ENCODE measurements at regions not wholly inside any gene's neighbourhood (a gene's known extent, or its start where the extent isn't known, plus 50 kb on each side); places are given as distances from the start of the nearest gene placed in this dataset.
"Not testable (repeated sequence)": the region's sequence is repeated elsewhere in the genome, so short reads cannot be mapped to it uniquely, and the experiment has no call there.

DNA sequence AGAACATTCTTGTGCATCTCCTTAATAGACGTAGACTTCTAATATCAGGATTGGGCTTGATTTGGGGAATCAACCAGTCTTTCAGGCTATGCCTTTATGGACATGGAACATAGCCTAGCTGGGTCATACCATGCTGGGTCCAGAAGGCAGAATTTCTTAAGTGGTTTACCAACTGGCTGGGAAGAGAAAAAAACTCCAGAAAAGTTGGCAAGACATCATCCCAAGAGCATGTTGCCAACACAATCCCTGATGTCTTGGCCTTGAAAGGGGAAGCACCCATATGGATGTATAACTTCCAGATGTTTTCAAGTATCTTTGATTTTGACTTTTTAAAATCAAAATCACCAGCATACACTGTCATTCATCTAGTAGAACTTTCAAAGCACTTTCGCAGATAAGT is 138.0 kb upstream of the FGF13 start:
- Mint-ChIP-seq H3K4me1 (no peaks in the 10 kb centered on the region), H3K36me3 (ENCODE audit: low read depth) (no peaks in the 10 kb centered on the region), H3K27me3 (no peaks in the 10 kb centered on the region), H3K27ac (no peak overlapping the region), H3K4me3 (no peak overlapping the region), H3K9me3 (no peaks in the 10 kb centered on the region)
- DNase-seq, result no peak
- ChIA-PET CTCF (no interaction called here), POLR2A (no interaction called here)

DNA sequence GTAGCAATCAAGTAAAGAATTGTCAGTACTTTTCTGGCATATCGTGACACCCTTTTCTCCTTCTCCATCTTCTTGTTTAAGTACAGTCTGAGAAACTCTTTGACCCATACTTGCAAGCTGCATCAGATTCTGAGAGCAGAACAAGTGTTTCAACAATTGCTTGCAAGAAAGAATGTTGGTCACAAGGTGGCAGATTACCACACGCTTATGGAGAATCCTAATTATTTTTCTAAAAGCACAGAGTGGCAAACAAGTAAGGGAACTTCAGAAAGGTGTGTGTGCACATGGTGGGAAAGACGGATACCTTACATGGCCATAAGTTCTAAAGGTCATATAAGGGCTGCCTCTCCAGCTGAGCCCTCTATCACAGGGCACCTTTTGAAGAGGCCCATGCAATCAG is 136.4 kb upstream of the FGF13 start:
- H3K4me3 Mint-ChIP-seq, result no peak overlapping the region
- H3K4me1 Mint-ChIP-seq, result no peaks in the 10 kb centered on the region
- no peaks in the 10 kb centered on the region for H3K27me3 Mint-ChIP-seq
- no peaks in the 10 kb centered on the region for H3K9me3 Mint-ChIP-seq
- no peaks in the 10 kb centered on the region for H3K36me3 Mint-ChIP-seq (ENCODE audit: low read depth)
- no peak for DNase-seq
- CTCF ChIA-PET, result no interaction called here
- H3K27ac Mint-ChIP-seq, result no peak overlapping the region
- POLR2A ChIA-PET, result no interaction called here

DNA sequence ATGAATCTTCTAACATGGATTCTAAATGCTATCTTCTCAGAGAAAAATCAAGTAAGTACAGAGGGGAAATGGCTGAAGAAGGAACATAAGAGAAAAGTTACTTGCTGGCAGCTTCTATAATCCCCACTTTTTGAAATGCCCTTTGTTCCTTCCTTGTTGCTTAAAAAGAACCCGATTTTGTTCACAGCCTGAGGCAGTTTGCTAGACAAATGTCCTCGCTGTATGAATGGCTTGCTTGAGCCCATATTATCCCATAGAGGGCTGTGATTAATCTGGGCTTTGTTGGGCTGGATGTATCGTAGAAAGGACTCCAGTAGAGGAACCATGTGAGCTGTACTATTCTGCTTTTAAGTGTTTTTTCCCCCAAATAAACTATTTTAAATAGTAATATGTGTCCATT is 134.3 kb upstream of the FGF13 start:
- Mint-ChIP-seq H3K9me3 (no peaks in the 10 kb centered on the region), H3K36me3 (ENCODE audit: low read depth) (no peaks in the 10 kb centered on the region), H3K27me3 (no peaks in the 10 kb centered on the region), H3K4me3 (no peak overlapping the region), H3K27ac (no peak overlapping the region), H3K4me1 (no peaks in the 10 kb centered on the region)
- CTCF ChIA-PET, result no interaction called here
- POLR2A ChIA-PET, result no interaction called here
- DNase-seq, result no peak

DNA sequence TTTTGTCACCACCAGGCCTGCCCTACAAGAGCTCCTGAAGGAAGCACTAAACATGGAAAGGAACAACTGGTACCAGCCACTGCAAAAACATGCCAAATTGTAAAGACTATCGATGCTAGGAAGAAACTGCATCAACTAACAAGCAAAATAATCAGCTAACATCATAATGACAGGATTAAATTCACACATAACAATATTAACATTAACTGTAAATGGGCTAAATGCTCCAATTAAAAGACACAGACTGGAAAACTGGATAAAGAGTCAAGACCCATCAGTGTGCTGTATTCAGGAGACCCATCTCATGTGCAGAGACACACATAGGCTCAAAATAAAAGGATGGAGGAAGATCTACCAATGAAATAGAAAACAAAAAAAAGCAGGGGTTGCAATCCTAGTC is 95.9 kb upstream of the FGF13 start:
- H3K36me3 Mint-ChIP-seq (ENCODE audit: low read depth); H3K9me3 Mint-ChIP-seq; H3K27me3 Mint-ChIP-seq; CTCF ChIA-PET; H3K4me1 Mint-ChIP-seq; POLR2A ChIA-PET; H3K4me3 Mint-ChIP-seq; DNase-seq; H3K27ac Mint-ChIP-seq: not testable (repeated sequence)

DNA sequence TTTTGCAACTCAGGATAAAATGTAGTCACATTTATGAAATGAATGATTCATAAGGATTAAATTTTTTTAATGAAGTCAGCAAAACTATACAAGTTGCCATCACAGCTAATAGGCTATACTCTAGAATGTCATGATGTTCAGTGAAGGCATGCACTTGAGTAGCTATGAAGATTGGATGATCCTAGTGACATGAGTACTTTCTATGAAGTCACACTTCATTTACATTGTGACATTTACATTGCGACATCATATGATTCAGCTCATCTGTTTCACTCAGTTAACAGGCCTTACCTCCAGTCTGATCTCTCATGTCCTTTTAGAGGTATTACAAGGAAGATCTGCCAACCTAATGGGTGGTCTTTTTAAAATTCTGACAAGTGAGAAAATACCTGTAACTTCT is 82.7 kb upstream of the FGF13 start:
- no peaks in the 10 kb centered on the region for H3K9me3 Mint-ChIP-seq
- ChIA-PET CTCF (no interaction called here), POLR2A (no interaction called here)
- H3K27me3 Mint-ChIP-seq, result no peaks in the 10 kb centered on the region
- H3K4me1 Mint-ChIP-seq, result no peaks in the 10 kb centered on the region
- no peak overlapping the region for H3K27ac Mint-ChIP-seq
- H3K4me3 Mint-ChIP-seq, result no peak overlapping the region
- H3K36me3 Mint-ChIP-seq (ENCODE audit: low read depth), result no peaks in the 10 kb centered on the region
- no peak for DNase-seq

DNA sequence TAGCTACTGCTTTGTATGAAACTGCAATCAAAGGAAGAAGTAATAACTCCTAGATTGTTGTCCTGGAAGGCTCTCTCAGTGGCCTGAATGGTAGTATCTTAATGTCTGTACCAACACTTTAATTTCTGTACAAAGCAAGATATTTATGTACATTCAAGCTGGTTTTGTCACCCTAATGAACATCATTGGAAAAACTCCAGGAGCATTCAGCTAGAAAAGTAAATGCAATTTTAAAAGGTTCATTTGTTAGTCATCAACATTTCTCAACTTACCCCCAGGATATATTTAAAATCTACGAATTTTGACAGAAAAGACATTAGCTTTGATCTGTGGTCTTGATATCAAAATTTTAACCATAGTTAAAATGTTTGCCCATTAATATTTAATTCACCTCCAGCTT is 80.0 kb upstream of the FGF13 start:
- no peaks in the 10 kb centered on the region for H3K27me3 Mint-ChIP-seq

DNA sequence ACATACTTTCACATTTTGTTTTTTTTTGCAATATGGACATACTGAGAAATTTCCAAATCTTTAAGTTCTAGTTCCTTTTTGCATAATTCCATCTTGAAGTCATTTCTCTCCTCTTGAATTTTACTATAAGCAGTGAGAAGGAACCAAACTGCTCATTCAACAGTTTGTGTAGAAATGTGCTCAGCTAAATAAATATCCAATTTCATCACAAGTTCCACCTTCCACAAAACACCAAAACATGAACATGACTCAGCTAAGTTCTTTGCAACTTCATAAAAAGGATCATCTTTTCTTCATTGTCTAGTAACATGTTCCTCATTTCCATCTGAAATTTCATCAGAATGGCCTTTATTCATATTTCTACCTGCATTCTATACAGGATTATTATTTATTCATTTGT is 77.3 kb upstream of the FGF13 start:
- Mint-ChIP-seq H3K27ac (no peak overlapping the region), H3K9me3 (no peaks in the 10 kb centered on the region), H3K4me1 (no peaks in the 10 kb centered on the region), H3K27me3 (no peaks in the 10 kb centered on the region), H3K4me3 (no peak overlapping the region), H3K36me3 (ENCODE audit: low read depth) (no peaks in the 10 kb centered on the region)
- ChIA-PET POLR2A (no interaction called here), CTCF (interaction anchor here (0.6 kb wide), 1 partner anchor 1331 kb away, joined by 5 read pairs; no protein-coding TSS in a partner anchor)
- DNase-seq, result no peak

More for the DNA sequence above, 80.0 kb upstream of the FGF13 start:
- Mint-ChIP-seq H3K4me1 (no peaks in the 10 kb centered on the region), H3K4me3 (no peak overlapping the region), H3K9me3 (no peaks in the 10 kb centered on the region), H3K27ac (no peak overlapping the region), H3K36me3 (ENCODE audit: low read depth) (no peaks in the 10 kb centered on the region)
- POLR2A ChIA-PET, result no interaction called here
- no peak for DNase-seq
- CTCF ChIA-PET, result no interaction called here

DNA sequence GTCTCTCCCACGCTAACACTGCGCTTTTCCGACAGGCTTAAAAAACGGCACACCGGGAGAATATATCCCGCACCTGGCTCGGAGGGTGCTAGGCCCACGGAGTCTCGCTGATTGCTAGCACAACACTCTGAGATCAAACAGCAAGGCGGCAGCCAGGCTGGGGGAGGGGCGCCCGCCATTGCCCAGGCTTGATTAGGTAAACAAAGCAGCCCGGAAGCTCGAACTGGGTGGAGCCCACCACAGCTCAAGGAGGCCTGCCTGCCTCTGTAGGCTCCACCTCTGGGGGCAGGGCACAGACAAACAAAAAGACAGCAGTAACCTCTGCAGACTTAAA is 67.0 kb upstream of the FGF13 start:
- H3K9me3 Mint-ChIP-seq; H3K36me3 Mint-ChIP-seq (ENCODE audit: low read depth); H3K4me1 Mint-ChIP-seq; H3K27ac Mint-ChIP-seq; H3K4me3 Mint-ChIP-seq; H3K27me3 Mint-ChIP-seq; DNase-seq; CTCF ChIA-PET: not testable (repeated sequence)
- POLR2A ChIA-PET, result interaction anchor here (0.6 kb wide), 1 partner anchor 32 kb away, joined by 3 read pairs; no protein-coding TSS in a partner anchor

DNA sequence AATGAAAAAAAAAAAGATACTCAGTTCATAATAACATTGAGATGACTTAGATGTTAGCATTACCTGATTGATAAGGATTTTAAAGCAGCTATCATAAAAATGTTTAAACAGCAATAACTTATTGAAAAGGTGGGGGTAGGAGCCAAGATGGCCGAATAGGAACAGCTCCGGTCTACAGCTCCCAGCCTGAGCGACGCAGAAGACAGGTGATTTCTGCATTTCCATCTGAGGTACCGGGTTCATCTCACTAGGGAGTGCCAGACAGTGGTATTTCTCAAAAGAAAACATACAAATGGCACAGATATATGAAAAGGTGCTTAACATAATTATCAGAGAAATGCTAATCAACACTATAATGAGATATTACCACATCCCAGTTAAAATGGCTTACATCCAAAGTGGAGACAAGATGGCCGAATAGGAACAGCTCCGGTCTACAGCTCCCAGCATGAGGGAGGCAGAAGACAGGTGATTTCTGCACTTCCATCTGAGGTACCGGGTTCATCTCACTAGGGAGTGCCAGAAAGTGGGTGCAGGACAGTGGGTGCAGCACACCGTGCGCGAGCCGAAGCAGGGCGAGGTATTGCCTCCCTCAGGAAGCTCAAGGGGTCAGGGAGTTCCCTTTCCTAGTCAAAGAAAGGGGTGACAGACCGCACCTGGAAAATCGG is 66.5 kb upstream of the FGF13 start:
- H3K27me3 Mint-ChIP-seq; POLR2A ChIA-PET; H3K4me1 Mint-ChIP-seq; H3K27ac Mint-ChIP-seq; DNase-seq; CTCF ChIA-PET; H3K4me3 Mint-ChIP-seq; H3K36me3 Mint-ChIP-seq (ENCODE audit: low read depth); H3K9me3 Mint-ChIP-seq: not testable (repeated sequence)

DNA sequence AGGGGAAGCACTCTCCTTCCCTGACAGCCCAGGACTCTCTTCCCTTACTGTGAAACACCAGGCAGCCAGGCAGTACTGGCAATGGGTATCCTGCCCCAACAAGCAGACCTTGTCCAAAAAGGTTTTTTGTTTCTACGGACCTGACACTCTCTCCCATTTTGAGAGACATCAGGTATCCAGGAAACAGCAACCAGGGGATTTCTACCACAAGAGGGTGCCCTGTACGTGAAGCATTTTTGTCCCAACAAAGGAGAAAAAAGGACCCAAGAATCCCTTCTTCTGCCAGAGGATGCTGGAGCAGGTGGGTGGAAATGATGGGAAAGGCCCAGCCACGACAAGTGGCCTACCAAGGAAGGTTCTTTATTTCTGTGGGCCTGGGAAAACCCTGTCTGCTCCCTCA is 65.7 kb upstream of the FGF13 start:
- H3K4me3 Mint-ChIP-seq, result no peak overlapping the region
- H3K4me1 Mint-ChIP-seq, result no peaks in the 10 kb centered on the region

DNA sequence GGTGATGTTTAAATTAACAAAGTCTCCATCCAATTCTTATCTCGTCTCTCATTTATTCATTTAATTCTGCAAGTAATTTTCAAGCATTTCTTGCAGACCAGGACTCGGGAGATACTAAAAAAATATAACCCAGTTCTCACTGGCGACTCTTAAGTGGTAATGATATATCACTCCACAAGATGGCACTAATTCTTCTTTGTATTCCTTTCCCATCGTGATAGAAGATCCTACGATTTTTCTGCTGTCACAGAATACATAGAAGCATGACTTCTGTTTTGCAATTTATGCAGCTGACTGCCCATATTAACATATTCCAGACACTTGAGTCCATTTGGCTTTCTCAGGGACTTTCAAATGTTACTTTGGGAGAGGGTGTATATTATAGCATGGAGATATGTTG is 64.0 kb upstream of the FGF13 start:
- no peaks in the 10 kb centered on the region for H3K4me1 Mint-ChIP-seq
- CTCF ChIA-PET, result interaction anchor here (1.0 kb wide), 1 partner anchor 780 kb away, joined by 3 read pairs; no protein-coding TSS in a partner anchor

More for the DNA sequence above, 65.7 kb upstream of the FGF13 start:
- Mint-ChIP-seq H3K36me3 (ENCODE audit: low read depth) (no peaks in the 10 kb centered on the region), H3K9me3 (no peaks in the 10 kb centered on the region), H3K27ac (no peak overlapping the region), H3K27me3 (no peaks in the 10 kb centered on the region)
- DNase-seq, result no peak
- ChIA-PET CTCF (no interaction called here), POLR2A (no interaction called here)

DNA sequence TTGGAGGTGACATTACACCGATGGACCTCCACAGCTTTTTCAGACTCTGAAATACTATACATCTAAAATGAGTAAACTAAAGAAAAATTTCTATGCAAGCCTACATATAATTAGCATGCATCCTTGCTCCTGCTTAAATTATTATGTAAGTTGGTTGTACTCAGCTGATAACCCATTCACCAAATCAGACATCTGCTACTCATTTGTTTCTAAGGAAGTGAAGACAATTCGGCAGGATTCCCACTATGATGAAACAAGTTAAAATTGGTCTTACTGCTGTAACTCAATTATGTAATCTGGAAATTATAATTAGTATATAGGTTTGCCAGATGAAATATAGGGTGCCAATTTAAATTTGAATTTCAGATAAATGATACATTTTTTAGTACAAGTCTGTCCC is 59.5 kb upstream of the FGF13 start:
- Mint-ChIP-seq H3K4me3 (no peak overlapping the region), H3K36me3 (ENCODE audit: low read depth) (no peaks in the 10 kb centered on the region), H3K9me3 (no peaks in the 10 kb centered on the region), H3K27me3 (no peaks in the 10 kb centered on the region), H3K4me1 (no peaks in the 10 kb centered on the region), H3K27ac (no peak overlapping the region)
- POLR2A ChIA-PET, result no interaction called here
- CTCF ChIA-PET, result no interaction called here
- no peak for DNase-seq

More for the DNA sequence above, 64.0 kb upstream of the FGF13 start:
- H3K9me3 Mint-ChIP-seq, result no peaks in the 10 kb centered on the region
- DNase-seq, result no peak
- no peak overlapping the region for H3K27ac Mint-ChIP-seq
- POLR2A ChIA-PET, result no interaction called here
- no peaks in the 10 kb centered on the region for H3K27me3 Mint-ChIP-seq
- H3K4me3 Mint-ChIP-seq, result no peak overlapping the region
- H3K36me3 Mint-ChIP-seq (ENCODE audit: low read depth), result no peaks in the 10 kb centered on the region

DNA sequence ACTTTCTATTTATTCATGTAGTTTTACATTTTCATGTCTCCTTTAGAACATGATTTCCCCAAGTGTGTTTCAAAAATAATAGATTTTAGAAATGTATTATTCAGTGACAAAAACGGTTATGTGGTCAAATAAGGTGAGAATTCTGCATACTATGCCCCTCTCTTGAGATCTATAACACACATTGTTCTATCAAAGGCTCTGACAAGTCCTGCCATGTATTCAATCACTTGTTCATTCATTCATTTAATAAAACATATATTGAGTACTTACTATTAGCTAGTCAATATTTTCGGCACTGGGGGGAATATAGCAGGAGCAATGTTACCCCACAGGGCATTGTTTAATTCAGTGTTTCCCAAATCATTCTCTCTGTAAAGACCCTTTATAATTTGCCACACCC is 58.4 kb upstream of the FGF13 start:
- POLR2A ChIA-PET, result no interaction called here
- H3K36me3 Mint-ChIP-seq (ENCODE audit: low read depth), result no peaks in the 10 kb centered on the region
- H3K27me3 Mint-ChIP-seq, result no peaks in the 10 kb centered on the region
- DNase-seq, result no peak
- no peak overlapping the region for H3K27ac Mint-ChIP-seq
- no peak overlapping the region for H3K4me3 Mint-ChIP-seq
- H3K9me3 Mint-ChIP-seq, result no peaks in the 10 kb centered on the region
- CTCF ChIA-PET, result no interaction called here
- no peaks in the 10 kb centered on the region for H3K4me1 Mint-ChIP-seq

DNA sequence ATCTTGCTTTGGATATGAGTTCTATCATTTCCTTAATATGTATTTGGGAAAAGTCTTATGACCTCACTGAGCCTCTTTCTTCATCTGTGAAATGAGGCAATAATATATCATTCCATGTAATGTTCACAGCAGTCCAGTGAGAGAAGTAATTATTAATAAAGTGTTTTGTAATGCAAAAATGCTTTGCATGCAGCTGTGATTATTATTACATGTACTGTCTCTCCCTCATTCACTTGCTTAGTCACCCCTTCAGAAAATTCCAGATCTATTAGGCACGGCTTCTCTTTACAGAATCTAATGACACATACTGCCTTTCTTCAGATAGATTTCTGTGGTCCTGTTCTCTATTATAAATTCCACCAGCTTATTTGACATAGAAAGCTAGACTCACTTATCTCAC is 53.5 kb upstream of the FGF13 start:
- Mint-ChIP-seq H3K27me3 (no peaks in the 10 kb centered on the region), H3K9me3 (no peaks in the 10 kb centered on the region), H3K4me3 (no peak overlapping the region), H3K36me3 (ENCODE audit: low read depth) (no peaks in the 10 kb centered on the region), H3K27ac (no peak overlapping the region), H3K4me1 (no peaks in the 10 kb centered on the region)
- ChIA-PET POLR2A (no interaction called here), CTCF (no interaction called here)
- no peak for DNase-seq

DNA sequence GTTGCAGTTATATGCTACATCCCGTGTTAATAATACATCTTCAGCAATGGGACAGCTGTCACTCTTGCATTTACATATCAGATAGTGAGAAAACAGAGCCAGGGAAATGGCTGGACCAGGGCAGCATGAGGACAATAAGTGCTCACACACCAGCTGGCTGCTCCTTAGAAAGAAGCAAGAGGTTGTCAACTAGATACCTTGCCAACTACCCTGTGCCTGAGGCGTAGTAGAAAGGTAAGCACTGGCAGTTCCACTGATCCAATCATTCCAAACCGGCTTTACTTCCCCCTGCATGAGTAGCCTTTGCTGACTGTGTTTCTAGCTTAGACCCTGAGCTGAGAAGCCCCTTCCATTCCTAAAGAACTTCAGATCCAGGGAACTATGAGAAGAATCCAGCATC is 52.2 kb upstream of the FGF13 start:
- no peaks in the 10 kb centered on the region for H3K36me3 Mint-ChIP-seq (ENCODE audit: low read depth)
- no peak overlapping the region for H3K27ac Mint-ChIP-seq
- no peaks in the 10 kb centered on the region for H3K4me1 Mint-ChIP-seq
- DNase-seq, result no peak
- POLR2A ChIA-PET, result no interaction called here
- no peaks in the 10 kb centered on the region for H3K9me3 Mint-ChIP-seq
- H3K27me3 Mint-ChIP-seq, result no peaks in the 10 kb centered on the region
- no peak overlapping the region for H3K4me3 Mint-ChIP-seq
- CTCF ChIA-PET, result no interaction called here

Data from activated CD4-positive, alpha-beta memory T cell treated with anti-CD3 and anti-CD28 coated beads, Interleukin-2, amount 10 ng/mL, durations not matched to agents 7 days and 5 days (primary cell).